ENCODE measurements at regions not wholly inside any gene's neighbourhood (a gene's known extent, or its start where the extent isn't known, plus 50 kb on each side); places are given as distances from the start of the nearest gene placed in this dataset.

DNA sequence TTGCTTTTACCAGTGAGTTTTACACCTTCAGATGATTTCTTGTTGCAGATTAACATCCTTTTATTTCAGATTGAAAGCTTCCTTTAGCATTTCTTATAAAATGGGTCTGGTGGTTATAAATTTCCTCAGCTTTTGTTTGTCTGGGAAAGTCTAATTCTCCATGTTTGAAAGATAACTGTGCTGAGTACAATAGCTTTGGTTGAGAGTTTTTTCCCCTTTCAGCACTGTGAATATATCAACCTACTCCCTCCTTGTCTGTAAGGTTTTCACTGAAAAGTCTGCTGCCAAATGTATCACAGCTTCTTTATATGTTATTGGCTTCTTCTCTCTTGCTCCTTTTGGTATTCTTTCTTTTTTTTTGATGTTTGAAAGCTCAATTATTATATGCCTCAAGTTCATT, 53.5 kb upstream of the ACTRT1 start:
- TF ChIP-seq, protein P1, sequence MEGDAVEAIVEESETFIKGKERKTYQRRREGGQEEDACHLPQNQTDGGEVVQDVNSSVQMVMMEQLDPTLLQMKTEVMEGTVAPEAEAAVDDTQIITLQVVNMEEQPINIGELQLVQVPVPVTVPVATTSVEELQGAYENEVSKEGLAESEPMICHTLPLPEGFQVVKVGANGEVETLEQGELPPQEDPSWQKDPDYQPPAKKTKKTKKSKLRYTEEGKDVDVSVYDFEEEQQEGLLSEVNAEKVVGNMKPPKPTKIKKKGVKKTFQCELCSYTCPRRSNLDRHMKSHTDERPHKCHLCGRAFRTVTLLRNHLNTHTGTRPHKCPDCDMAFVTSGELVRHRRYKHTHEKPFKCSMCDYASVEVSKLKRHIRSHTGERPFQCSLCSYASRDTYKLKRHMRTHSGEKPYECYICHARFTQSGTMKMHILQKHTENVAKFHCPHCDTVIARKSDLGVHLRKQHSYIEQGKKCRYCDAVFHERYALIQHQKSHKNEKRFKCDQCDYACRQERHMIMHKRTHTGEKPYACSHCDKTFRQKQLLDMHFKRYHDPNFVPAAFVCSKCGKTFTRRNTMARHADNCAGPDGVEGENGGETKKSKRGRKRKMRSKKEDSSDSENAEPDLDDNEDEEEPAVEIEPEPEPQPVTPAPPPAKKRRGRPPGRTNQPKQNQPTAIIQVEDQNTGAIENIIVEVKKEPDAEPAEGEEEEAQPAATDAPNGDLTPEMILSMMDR (conservative IDR thresholded peaks at IDR 0.05 in 1 of 2, IDR thresholded peaks at IDR 0.05 in 1 of 2; ENCODE audit: extremely low read depth in 1 of 2, insufficient read depth in 1 of 2, low read depth in 1 of 2, low read length in 2 of 2): no peak
- no peak for TF ChIP-seq EZH2 (IDR thresholded peaks at IDR 0.05; ENCODE audit: borderline replicate concordance, low read length)
